ENCODE measurements at regions not wholly inside any gene's neighbourhood (a gene's known extent, or its start where the extent isn't known, plus 50 kb on each side); places are given as distances from the start of the nearest gene placed in this dataset.

- TF ChIP-seq JUND (IDR thresholded peaks at IDR 0.05; ENCODE audit: low read length) (no peak), CTCF (IDR thresholded peaks at IDR 0.05; ENCODE audit: control extremely low read depth in 1 of 3, insufficient read depth in 1 of 3, low read depth in 1 of 3, low read length in 3 of 3) (no peak), TAF1 (IDR thresholded peaks at IDR 0.05; ENCODE audit: low read depth, low read length) (no peak), RXRA (IDR thresholded peaks at IDR 0.05; ENCODE audit: insufficient read depth, low read depth, low read length) (no peak), POLR2A (IDR thresholded peaks at IDR 0.05; ENCODE audit: control extremely low read depth in 1 of 2, low read depth in 2 of 2, low read length in 2 of 2) (no peak), YY1 (IDR thresholded peaks at IDR 0.05; ENCODE audit: low read depth, low read length) (no peak), SIN3A (conservative IDR thresholded peaks at IDR 0.05 in 1 of 2, IDR thresholded peaks at IDR 0.05 in 1 of 2; ENCODE audit: low read depth in 1 of 2, low read length in 2 of 2) (no peak), EZH2 (IDR thresholded peaks at IDR 0.05; ENCODE audit: low read depth, low read length, severe bottlenecking) (no peak)
These were observed 98.6 kb upstream of the TAB2 start for GRCh38 chr6:149218915-149219314.

Data from H1 (cell line).